GM18861 (cell line): ENCODE measurements at regions not wholly inside any gene's neighbourhood (a gene's known extent, or its start where the extent isn't known, plus 50 kb on each side); places are given as distances from the start of the nearest gene placed in this dataset.

Source experiments
- ATAC-seq: cut with Tn5 transposase; IDR thresholded peaks from one replicate; pipeline ENCODE4 v1.9.1; 2021; ENCODE audit not compliant: unreplicated experiment

DNA sequence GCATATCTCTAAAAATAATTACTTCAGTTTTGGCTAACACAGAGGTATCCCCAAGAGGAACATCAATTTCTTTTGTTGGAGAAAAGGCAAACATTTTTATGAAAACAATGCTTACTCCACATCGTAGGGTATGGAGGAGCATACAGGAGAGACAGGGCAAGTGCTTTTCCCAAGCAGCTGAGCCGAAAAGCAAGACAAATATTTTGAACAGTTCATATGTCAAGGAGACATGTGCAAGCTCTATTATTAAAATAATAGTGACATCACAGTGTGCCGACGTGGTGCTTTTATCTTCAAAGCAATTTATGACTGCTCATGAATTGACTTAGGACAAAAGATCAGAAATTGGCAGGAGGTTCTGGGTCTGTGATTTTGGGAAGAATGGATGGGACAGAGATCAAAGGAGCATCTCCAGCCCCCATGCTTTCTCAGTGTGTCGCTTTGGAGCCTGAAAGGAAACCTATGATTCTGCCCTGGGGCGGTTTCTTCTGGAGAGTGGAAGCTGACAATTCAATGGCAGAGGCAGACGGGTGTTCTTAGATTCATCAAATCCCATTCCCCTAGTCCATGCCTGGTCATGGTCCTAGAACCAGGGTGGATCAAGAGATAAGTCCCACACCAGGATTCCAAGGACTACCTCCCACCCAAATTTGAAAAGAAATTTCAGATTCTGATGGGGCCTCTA, 97.1 kb downstream of the JCAD start:
- ATAC-seq = no peak

- ATAC-seq = no peak
Observed at GRCh38 chr10:29961351-29961750, 98.0 kb downstream of the JCAD start.

GRCh38 chr10:29960261-29960660, 99.1 kb downstream of the JCAD start:
- no peak for ATAC-seq

DNA sequence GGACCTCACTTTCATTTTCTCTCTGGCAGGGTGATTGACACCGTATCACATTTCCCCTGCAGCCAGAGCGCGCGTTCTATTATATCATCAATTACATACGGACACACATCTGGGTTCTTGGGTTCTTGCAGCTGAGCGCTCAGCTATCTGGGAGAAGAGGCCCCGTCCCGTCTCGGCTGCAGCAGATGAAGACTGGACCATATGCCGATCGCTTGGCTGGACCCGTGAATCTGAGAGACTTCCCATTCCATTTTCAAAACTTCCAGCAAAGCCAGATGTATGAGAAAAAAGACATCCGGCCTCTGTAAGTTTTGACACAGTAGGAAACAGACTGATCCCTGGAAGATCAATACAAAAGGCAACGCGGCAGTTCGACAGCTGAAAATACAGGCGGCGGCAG, 99.8 kb downstream of the JCAD start:
- no peak for ATAC-seq

- no peak for ATAC-seq
Observed at GRCh38 chr10:29958440-29958839, 100.9 kb downstream of the JCAD start.

- no peak for ATAC-seq
Observed at GRCh38 chr10:29957907-29958331, 101.5 kb downstream of the JCAD start.

DNA sequence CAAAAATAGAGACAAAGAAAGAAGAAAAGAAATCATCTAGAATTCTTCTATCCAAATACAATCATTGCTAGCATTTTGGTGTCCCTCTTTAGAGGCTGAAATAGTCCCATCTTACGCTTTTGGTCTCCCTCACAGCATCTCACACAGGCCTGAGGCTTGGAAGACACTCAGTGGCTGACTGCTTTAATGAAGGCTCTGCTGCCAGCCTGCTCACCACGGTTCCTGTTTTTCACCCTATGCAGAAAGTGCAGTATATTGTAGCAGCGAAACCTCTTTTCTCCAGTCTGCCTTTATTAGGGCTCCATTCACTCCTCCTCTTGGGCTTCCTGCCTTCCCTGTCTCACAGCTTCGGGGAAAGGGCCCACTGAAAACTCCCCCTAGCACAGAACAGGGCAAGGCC, 102.2 kb downstream of the JCAD start:
- no peak for ATAC-seq

DNA sequence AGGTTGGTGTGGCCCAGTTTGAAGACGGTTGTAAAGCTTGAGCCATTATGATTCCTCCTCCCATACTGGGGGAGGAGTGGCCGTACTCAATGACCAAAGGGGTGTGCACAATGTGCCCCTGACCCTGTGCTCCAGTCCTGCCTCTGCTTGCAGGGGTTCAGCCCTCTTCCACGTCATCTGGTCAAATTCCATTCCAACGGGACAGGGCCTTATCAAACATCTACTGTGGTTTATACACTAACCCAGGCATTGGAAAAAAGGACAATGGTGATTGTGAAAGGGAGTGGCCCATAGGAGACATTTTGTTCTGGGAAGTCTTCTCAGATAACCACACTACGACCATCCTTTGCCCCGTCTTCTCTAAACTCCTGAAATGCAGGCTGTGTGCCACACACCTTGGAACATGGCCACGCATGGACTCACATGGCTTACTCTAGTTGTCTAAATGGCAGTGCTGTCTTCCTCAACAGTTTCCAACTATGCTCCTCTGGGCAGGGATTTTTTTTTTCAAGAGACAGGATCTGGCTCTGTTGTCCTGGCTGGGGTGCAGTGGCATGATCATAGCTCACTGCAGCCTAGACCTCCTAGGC, 103.0 kb downstream of the JCAD start:
- ATAC-seq = no peak

DNA sequence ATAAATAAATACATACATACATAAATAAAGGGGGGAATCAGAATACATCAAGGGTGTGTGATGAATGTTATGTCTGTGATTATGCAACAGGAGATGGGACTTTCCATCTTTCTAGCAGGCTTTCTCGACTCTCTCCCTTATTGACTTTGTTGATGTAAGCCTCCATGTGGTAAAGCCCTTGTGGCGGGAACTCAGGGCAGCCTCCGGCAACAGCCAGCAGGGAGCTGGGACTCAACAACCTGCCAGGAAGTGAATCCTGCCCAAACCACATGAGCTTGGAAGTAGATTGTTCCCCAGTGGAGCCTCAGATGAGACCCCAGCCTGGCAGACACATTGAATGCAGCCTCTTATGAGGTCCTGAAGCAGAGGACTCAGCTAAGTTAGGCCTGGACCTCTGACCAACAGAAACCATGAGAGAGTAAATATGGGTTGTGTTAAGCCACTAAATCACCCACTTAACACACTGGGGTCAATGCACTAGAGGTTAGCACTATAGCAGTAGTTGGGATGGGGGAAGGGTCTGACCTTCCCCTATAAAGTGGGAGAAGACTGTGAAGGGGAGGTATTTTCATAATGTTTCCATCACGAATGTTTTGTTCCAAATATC, 104.0 kb downstream of the JCAD start:
- no peak for ATAC-seq

- ATAC-seq = no peak
Observed at GRCh38 chr10:29951441-29951931, 107.9 kb downstream of the JCAD start.

GRCh38 chr10:29950391-29950790, 109.0 kb downstream of the JCAD start:
- ATAC-seq = no peak

DNA sequence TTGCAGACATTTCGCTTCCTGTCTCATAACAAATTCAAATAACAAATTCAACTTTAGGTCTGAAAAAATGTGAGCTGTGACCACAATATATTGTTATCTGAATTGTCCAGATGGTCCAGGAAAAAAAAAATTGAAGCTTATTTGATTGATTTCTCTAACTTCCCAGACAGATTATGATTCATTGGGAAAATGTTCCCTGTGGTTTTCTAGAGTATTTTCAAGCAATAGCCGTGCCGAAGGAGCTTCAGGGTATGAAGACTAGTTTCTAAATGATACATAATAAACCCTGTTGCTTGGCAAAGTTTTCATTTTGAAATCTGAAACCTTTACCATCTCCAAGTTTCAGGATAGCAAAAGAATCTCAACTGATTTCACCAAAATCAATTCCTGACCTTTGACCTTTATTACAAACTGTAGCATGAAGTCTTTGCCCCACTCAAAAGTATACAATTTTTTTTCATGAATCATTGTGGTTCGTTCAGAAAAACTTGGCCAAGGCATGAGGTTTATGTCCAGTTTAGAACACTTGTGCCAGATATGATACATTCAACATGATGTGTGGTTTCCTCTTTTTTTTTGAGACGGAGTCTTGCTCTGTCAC, 109.9 kb downstream of the JCAD start:
- ATAC-seq = no peak

GRCh38 chr10:29948881-29949355, 110.5 kb downstream of the JCAD start:
- no peak for ATAC-seq

DNA sequence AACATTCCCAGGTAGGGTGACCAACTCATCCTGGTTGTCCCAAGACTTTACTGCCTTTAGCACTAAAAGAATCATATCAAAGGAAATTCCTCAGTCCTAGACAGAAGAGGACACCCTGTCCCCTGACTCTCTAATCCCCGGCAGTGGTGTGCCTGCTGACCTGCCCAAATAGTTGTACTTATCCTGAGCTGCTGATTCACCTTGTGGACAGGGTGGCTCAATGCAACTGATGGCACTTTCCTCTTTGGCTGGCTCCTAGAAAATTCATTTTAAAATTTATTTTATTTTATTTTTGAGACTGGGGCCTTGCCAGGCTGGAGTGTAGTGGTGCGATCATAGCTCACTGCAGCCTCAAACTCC, 111.7 kb downstream of the JCAD start:
- ATAC-seq = no peak

DNA sequence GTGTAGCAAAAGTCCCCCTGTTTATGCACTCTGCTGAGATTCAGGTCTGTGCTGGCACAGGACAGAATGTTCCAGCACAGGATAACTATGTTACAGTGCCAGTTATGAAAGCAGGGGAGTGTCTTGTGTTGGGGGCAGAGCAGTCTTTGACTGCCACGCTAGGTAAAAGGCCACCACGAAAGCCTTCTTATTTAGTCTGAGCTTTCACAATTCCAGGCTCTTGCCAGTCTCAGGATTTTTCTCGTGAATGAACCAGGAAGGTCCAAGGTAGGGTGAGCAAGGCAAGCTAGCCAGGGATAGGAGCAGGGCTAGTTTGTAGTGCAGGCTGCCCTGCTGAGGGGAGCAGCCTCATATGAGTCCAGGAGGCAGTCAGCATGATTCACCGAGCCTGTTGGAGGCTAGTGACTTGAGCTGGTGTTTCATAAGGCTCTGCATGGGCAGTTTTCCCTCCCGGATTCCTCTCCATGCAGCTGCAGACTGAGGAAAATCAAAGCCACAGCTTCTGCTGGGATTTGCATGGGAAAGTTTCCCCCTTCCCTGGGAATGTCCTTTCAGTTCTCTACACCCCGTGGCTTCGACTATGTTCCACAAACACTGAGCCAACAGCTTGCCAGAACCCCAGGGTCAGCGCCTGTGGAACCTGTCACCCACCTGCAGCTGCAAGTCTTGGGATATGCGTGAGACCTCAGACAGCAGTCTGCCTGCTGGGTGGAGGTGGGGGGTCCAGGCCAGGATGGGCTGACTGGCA, 112.3 kb downstream of the JCAD start:
- no peak for ATAC-seq

GRCh38 chr10:29946614-29946952, 112.8 kb downstream of the JCAD start:
- ATAC-seq = no peak

DNA sequence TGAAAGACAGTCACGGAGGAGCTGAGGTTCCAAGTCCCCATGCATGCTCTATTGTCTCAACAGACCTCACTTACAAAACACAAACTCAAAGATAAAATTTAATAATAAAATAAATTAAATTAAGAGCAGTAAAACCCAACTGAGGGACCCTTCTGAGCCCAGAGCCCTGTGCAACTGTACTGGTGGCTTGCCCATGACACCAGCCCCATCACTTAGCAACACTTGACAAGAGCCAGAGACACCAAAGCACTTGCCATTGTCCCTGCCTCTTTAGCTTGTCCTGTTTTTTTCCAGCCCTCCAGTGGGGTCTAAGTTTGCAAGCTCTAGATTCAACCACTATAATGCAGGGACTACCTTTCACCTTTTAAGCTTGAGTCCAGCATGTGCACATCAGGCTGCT, 117.9 kb downstream of the JCAD start:
- ATAC-seq = no peak

DNA sequence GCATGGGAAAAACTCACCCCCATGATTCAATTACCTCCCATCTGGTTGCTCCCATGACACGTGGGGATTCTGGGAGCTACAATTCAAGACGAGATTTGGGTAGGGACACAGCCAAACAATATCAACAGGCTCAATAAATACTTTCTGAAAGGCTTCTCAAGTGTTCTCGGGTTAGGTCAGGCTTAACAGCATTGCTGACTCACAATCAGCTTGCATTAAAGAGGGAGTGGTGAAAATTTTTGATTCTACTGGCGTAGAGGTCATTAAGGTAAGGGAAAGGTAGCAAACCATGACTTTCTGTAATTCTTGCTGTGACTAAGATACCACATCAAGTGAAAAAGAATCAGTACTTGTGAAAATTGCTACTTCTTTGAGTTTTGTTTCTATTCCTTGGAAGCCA, 126.4 kb downstream of the JCAD start:
- ATAC-seq = no peak

DNA sequence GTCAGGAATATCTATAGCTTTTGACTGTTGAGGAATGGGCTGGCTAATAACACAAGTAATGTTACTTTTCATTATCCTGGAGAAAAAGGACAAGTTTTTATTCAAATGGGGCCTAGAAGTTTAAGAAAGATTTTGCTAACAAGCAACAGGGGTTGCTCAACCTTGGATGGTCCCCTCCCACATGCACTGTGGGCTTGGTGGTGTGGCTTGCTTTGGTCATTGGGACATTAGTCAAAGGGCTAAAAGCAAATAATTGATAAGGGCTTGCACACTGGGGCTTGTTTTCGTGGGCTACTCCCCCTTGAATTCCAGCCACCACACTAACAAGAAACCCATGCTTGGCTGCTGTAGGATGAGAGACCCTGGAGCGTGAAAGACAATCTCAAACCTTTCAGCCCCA, 127.6 kb downstream of the JCAD start:
- ATAC-seq = no peak

- ATAC-seq = no peak
Observed at GRCh38 chr10:29929006-29929405, 130.4 kb downstream of the JCAD start.

DNA sequence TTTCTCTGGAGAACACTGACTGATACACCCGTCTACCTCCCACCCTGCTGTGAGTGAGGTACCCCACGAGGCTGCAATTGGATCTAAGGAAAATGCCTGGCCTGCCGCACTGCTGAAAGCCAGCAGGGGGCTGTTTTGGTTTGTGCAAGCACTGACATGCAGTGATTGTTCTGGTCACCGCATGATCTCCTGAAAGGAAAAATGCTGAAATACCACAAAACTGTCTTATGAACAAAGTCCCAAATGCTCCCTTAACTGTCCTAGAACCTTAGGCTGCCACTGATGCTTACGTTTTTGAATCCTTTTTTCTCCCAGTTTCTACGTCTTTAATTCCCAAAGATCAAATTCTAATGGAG, 132.7 kb downstream of the JCAD start:
- ATAC-seq = no peak
